ENCODE measurements at regions not wholly inside any gene's neighbourhood (a gene's known extent, or its start where the extent isn't known, plus 50 kb on each side); places are given as distances from the start of the nearest gene placed in this dataset.

- H3K4me3 ChIP-seq (ENCODE audit: low read depth, low read length) = no peak overlapping the region
- DNase-seq (ENCODE audit: low read depth) = no peak
Measured at GRCh38 chr11:70677232-70677916, 279.0 kb downstream of the CTTN start.

GRCh38 chr11:70678931-70679900 is 280.9 kb downstream of the CTTN start:
- H3K4me3 ChIP-seq (ENCODE audit: low read depth, low read length) = no peak overlapping the region
- no peak for DNase-seq (ENCODE audit: low read depth)

- no peak overlapping the region for H3K4me3 ChIP-seq (ENCODE audit: low read depth, low read length)
- no peak for DNase-seq (ENCODE audit: low read depth)
Measured at GRCh38 chr11:70680781-70681281, 282.5 kb downstream of the CTTN start.

GRCh38 chr11:70682056-70682455 is 283.7 kb downstream of the CTTN start:
- no peak for DNase-seq (ENCODE audit: low read depth)
- no peak overlapping the region for H3K4me3 ChIP-seq (ENCODE audit: low read depth, low read length)

GRCh38 chr11:70682760-70683159 is 284.4 kb downstream of the CTTN start:
- DNase-seq (ENCODE audit: low read depth) = no peak
- no peak overlapping the region for H3K4me3 ChIP-seq (ENCODE audit: low read depth, low read length)

GRCh38 chr11:70687716-70688115 is 289.4 kb downstream of the CTTN start:
- no peak for DNase-seq (ENCODE audit: low read depth)
- H3K4me3 ChIP-seq (ENCODE audit: low read depth, low read length) = no peak overlapping the region

GRCh38 chr11:70688142-70688541 is 289.8 kb downstream of the CTTN start:
- no peak overlapping the region for H3K4me3 ChIP-seq (ENCODE audit: low read depth, low read length)
- DNase-seq (ENCODE audit: low read depth) = no peak

- H3K4me3 ChIP-seq (ENCODE audit: low read depth, low read length) = no peak overlapping the region
- DNase-seq (ENCODE audit: low read depth) = no peak
Measured at GRCh38 chr11:70689764-70690163, 291.4 kb downstream of the CTTN start.

- no peak for DNase-seq (ENCODE audit: low read depth)
- no peak overlapping the region for H3K4me3 ChIP-seq (ENCODE audit: low read depth, low read length)
Measured at GRCh38 chr11:70692131-70692530, 293.8 kb downstream of the CTTN start.

- DNase-seq (ENCODE audit: low read depth) = no peak
- H3K4me3 ChIP-seq (ENCODE audit: low read depth, low read length) = no peak overlapping the region
Measured at GRCh38 chr11:70694371-70694770, 296.0 kb downstream of the CTTN start.

- H3K4me3 ChIP-seq (ENCODE audit: low read depth, low read length) = no peak overlapping the region
- no peak for DNase-seq (ENCODE audit: low read depth)
Measured at GRCh38 chr11:70695086-70695960, 297.0 kb downstream of the CTTN start.

- DNase-seq (ENCODE audit: low read depth) = no peak
- H3K4me3 ChIP-seq (ENCODE audit: low read depth, low read length) = no peak overlapping the region
Measured at GRCh38 chr11:70696076-70696475, 297.7 kb downstream of the CTTN start.

- H3K4me3 ChIP-seq (ENCODE audit: low read depth, low read length) = no peak overlapping the region
- no peak for DNase-seq (ENCODE audit: low read depth)
Measured at GRCh38 chr11:70696564-70696963, 298.2 kb downstream of the CTTN start.

GRCh38 chr11:70697701-70698100 is 299.4 kb downstream of the CTTN start:
- H3K4me3 ChIP-seq (ENCODE audit: low read depth, low read length) = no peak overlapping the region
- no peak for DNase-seq (ENCODE audit: low read depth)

- DNase-seq (ENCODE audit: low read depth) = no peak
- H3K4me3 ChIP-seq (ENCODE audit: low read depth, low read length) = no peak overlapping the region
Measured at GRCh38 chr11:70698871-70699270, 300.5 kb downstream of the CTTN start.

- DNase-seq (ENCODE audit: low read depth) = no peak
- H3K4me3 ChIP-seq (ENCODE audit: low read depth, low read length) = no peak overlapping the region
Measured at GRCh38 chr11:70699294-70700221, 301.2 kb downstream of the CTTN start.

GRCh38 chr11:70700453-70700852 is 302.1 kb downstream of the CTTN start:
- DNase-seq (ENCODE audit: low read depth) = no peak
- no peak overlapping the region for H3K4me3 ChIP-seq (ENCODE audit: low read depth, low read length)

- DNase-seq (ENCODE audit: low read depth) = no peak
- H3K4me3 ChIP-seq (ENCODE audit: low read depth, low read length) = no peak overlapping the region
Measured at GRCh38 chr11:70700871-70701270, 302.5 kb downstream of the CTTN start.
